ENCODE measurements at regions not wholly inside any gene's neighbourhood (a gene's known extent, or its start where the extent isn't known, plus 50 kb on each side); places are given as distances from the start of the nearest gene placed in this dataset.

DNA sequence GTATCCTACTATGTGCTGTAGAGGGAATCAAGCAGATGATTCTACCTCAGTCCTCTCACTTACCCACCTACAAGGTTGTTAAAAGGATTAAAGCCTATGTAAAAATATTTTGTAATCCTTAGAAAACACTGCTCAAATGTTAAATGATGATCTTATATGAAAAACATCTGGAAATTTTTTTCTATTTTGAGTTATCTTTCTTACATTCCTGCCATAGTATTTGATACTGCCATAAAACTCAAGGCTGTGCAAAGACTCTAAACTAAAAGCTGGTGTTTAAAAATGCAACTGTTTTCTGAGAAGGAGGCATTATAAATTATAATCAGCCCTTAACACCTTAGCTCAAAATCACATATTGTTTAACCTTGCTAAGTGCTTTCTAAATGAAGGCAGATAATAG is 474.2 kb downstream of the PRELID2 start:
- intact Hi-C loops (cut with micrococcal nuclease), result no loop called here
- H3K9me3 Mint-ChIP-seq, result no peaks in the 10 kb centered on the region
- H3K27me3 Mint-ChIP-seq (ENCODE audit: low read depth), result no peaks in the 10 kb centered on the region
- CTCF ChIA-PET, result no interaction called here
- no peak for DNase-seq
- H3K4me1 Mint-ChIP-seq (ENCODE audit: low read depth), result no peaks in the 10 kb centered on the region
- no peaks in the 10 kb centered on the region for H3K36me3 Mint-ChIP-seq (ENCODE audit: low read depth)
- no peak overlapping the region for H3K4me3 Mint-ChIP-seq
- H3K27ac Mint-ChIP-seq, result no peak overlapping the region

- no peaks in the 10 kb centered on the region for H3K4me1 Mint-ChIP-seq (ENCODE audit: low read depth)
- intact Hi-C loops (cut with micrococcal nuclease), result no loop called here
- no peaks in the 10 kb centered on the region for H3K36me3 Mint-ChIP-seq (ENCODE audit: low read depth)
- no peak overlapping the region for H3K27ac Mint-ChIP-seq
- H3K4me3 Mint-ChIP-seq, result no peak overlapping the region
- no peaks in the 10 kb centered on the region for H3K27me3 Mint-ChIP-seq (ENCODE audit: low read depth)
- peaks cover 6% of the 10 kb centered on the region for H3K9me3 Mint-ChIP-seq
- no peak for DNase-seq
- CTCF ChIA-PET, result no interaction called here
Measured at GRCh38 chr5:145350513-145350912, 484.6 kb downstream of the PRELID2 start.

GRCh38 chr5:145347026-145347616 is 488.0 kb downstream of the PRELID2 start:
- DNase-seq, result no peak
- Mint-ChIP-seq H3K4me1 (ENCODE audit: low read depth) (no peaks in the 10 kb centered on the region), H3K27ac (no peak overlapping the region), H3K27me3 (ENCODE audit: low read depth) (no peaks in the 10 kb centered on the region), H3K36me3 (ENCODE audit: low read depth) (no peaks in the 10 kb centered on the region), H3K9me3 (peaks cover 1% of the 10 kb centered on the region), H3K4me3 (no peak overlapping the region)
- CTCF ChIA-PET, result interaction anchor here (0.7 kb wide), 1 partner anchor 44 kb away, joined by 3 read pairs; no protein-coding TSS in a partner anchor
- intact Hi-C loops (cut with micrococcal nuclease), result no loop called here

DNA sequence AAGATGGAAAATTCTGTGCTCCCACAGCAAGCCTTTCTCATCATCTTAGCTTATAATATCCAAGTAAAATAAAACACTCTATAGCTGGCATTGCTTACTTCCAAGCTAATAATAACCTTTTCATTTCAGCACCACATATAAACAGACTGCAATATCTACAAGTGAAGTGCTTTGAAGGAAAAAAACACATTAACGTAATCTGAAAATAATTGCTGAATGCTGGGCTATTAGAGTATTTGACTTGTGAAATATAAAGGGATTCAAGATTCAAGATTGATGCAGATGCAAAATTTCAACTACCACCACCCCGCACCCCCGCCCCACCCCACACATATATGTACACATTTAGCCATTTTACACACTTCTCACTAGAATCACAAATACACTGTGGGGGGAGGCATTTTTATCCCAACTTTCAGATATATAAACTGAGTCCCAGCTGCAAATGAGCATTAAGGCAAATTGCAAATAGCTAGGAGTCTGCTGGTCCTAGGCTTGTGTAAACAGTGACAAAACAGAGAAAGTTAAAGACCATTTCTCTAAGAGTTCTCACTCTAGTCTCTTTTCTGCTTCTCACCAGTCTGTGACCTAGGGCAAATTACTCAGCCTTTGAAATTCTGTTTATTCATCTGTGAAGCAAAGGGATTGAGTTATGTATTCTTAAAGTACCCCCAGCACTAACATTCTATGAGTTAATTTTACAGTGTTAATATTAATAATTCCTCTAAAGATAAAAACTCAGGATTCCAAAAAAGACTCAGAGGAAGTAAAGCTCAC is 489.4 kb downstream of the PRELID2 start:
- Mint-ChIP-seq H3K36me3 (ENCODE audit: low read depth) (no peaks in the 10 kb centered on the region), H3K27ac (no peak overlapping the region), H3K4me3 (no peak overlapping the region), H3K27me3 (ENCODE audit: low read depth) (no peaks in the 10 kb centered on the region), H3K9me3 (peaks cover 1% of the 10 kb centered on the region), H3K4me1 (ENCODE audit: low read depth) (no peaks in the 10 kb centered on the region)
- intact Hi-C loops (cut with micrococcal nuclease), result no loop called here
- CTCF ChIA-PET, result no interaction called here
- no peak for DNase-seq

- no peak for DNase-seq
- no peak overlapping the region for H3K27ac Mint-ChIP-seq
- H3K9me3 Mint-ChIP-seq, result no peaks in the 10 kb centered on the region
- CTCF ChIA-PET, result no interaction called here
- H3K36me3 Mint-ChIP-seq (ENCODE audit: low read depth), result no peaks in the 10 kb centered on the region
- intact Hi-C loops (cut with micrococcal nuclease), result no loop called here
- H3K4me1 Mint-ChIP-seq (ENCODE audit: low read depth), result no peaks in the 10 kb centered on the region
- H3K4me3 Mint-ChIP-seq, result no peak overlapping the region
- no peaks in the 10 kb centered on the region for H3K27me3 Mint-ChIP-seq (ENCODE audit: low read depth)
Measured at GRCh38 chr5:145341842-145342241, 493.3 kb downstream of the PRELID2 start.

DNA sequence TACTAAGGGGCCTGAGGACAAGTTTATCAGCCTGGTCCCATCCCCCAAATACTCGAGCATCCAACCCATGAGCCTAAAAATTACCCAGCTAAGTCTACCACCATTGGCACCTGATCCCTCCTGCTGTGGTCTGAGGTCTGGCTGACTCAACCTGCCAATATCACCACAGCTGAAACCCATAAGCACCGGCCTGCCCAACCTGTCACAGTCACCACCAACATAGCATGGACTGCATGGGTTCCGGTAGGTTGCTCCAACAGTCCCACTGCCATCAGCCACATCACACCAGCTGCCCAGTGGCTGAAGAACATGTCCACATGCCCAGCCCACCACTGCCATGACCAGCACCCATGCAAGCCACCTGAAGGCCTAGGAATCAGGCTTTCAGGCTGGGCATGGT is 495.0 kb downstream of the PRELID2 start:
- Mint-ChIP-seq H3K27ac (no peak overlapping the region), H3K4me1 (ENCODE audit: low read depth) (no peaks in the 10 kb centered on the region), H3K9me3 (peaks cover 4% of the 10 kb centered on the region), H3K27me3 (ENCODE audit: low read depth) (no peaks in the 10 kb centered on the region), H3K36me3 (ENCODE audit: low read depth) (no peaks in the 10 kb centered on the region), H3K4me3 (no peak overlapping the region)
- no peak for DNase-seq
- intact Hi-C loops (cut with micrococcal nuclease), result no loop called here
- CTCF ChIA-PET, result no interaction called here

DNA sequence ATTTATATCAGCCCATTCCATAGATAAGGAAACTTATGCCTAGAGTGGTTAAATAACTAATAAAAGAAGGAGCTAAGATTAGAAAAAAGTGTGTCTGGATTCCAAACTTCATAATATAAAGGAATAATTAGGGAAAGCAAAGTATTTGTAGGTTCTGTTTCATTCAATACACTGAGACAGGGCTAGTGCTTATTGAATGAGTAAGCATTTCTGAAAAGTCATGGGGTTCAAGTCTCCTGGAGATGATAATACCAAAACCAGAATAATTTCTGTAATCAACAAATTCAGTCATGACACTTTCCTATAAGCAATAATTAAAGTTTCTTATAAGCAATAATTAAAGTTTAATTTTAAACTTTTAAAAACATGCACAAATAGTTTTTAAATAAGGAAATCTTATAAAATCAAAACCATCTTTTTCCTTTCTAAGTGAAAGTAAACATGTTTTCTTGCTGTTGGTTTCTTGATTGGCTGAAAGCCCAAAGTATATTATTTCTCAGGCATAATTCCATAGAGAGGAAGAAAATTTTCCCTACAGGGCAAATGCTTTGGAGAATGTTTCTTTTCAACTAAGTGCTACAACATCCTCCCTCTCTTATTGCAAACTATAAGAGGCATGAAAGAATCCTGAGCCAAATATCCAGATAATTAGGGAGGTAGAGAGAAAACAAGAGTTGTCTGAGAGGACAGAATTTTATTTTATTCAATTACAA is 510.2 kb downstream of the PRELID2 start:
- H3K4me3 Mint-ChIP-seq, result no peak overlapping the region
- H3K27ac Mint-ChIP-seq, result no peak overlapping the region
- no peak for DNase-seq
- no peaks in the 10 kb centered on the region for H3K27me3 Mint-ChIP-seq (ENCODE audit: low read depth)
- CTCF ChIA-PET, result no interaction called here
- intact Hi-C loops (cut with micrococcal nuclease), result no loop called here
- no peaks in the 10 kb centered on the region for H3K36me3 Mint-ChIP-seq (ENCODE audit: low read depth)
- H3K4me1 Mint-ChIP-seq (ENCODE audit: low read depth), result no peaks in the 10 kb centered on the region
- peaks cover 17% of the 10 kb centered on the region for H3K9me3 Mint-ChIP-seq

DNA sequence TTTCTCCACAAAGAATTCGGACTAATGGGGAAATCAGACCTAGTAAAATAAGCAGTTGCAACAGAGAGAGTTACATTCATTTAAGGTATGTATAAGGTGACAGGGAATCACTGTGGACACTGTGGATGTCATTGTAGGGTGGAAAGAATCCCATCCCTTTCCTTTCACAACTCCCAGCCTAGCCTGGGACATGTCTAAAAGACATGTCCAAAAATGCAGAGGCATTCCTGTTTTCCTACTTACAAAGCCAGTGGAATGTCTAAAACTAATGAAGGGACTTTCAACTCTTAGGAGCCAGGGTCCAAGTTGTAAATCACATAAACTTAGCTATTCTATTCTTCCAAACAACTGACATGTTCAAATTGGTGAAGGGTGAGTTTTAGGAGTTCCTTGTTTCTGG is 511.0 kb downstream of the PRELID2 start:
- Mint-ChIP-seq H3K27me3 (ENCODE audit: low read depth) (no peaks in the 10 kb centered on the region), H3K4me1 (ENCODE audit: low read depth) (no peaks in the 10 kb centered on the region), H3K4me3 (no peak overlapping the region), H3K9me3 (peaks cover 12% of the 10 kb centered on the region), H3K27ac (no peak overlapping the region), H3K36me3 (ENCODE audit: low read depth) (no peaks in the 10 kb centered on the region)
- intact Hi-C loops (cut with micrococcal nuclease), result no loop called here
- CTCF ChIA-PET, result no interaction called here
- no peak for DNase-seq

- H3K36me3 Mint-ChIP-seq (ENCODE audit: low read depth), result no peaks in the 10 kb centered on the region
- CTCF ChIA-PET, result no interaction called here
- no peaks in the 10 kb centered on the region for H3K4me1 Mint-ChIP-seq (ENCODE audit: low read depth)
- intact Hi-C loops (cut with micrococcal nuclease), result no loop called here
- DNase-seq, result no peak
- peaks cover 4% of the 10 kb centered on the region for H3K9me3 Mint-ChIP-seq
- no peak overlapping the region for H3K27ac Mint-ChIP-seq
- no peaks in the 10 kb centered on the region for H3K27me3 Mint-ChIP-seq (ENCODE audit: low read depth)
- H3K4me3 Mint-ChIP-seq, result no peak overlapping the region
Measured at GRCh38 chr5:145316282-145316681, 518.9 kb downstream of the PRELID2 start.

DNA sequence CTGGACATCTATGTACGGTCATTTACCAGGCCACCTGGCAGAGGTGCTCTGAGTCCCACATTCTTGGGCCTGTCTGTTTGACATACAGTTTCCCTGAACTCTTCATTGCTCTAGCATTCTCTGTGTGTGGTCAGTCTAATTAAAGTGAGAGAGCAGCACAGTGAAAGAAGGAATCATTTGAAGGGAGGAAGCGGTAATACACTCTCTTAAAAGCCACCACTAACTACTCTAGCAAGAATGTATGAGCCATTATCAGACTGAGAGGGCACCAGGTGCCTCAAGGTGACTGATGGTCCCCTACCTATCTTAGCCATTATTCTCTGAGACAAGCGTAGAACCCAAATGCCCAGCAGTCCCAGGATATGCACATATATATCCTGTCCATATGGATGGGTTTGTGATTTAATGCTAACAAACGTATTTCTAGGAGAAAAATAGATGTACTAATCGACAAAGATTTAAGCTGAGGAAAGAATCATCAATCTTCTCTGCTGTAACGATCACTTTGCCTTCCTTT is 527.2 kb downstream of the PRELID2 start:
- Mint-ChIP-seq H3K36me3 (ENCODE audit: low read depth) (no peaks in the 10 kb centered on the region), H3K27me3 (ENCODE audit: low read depth) (no peaks in the 10 kb centered on the region), H3K4me3 (no peak overlapping the region), H3K9me3 (peaks cover 3% of the 10 kb centered on the region), H3K4me1 (ENCODE audit: low read depth) (no peaks in the 10 kb centered on the region), H3K27ac (no peak overlapping the region)
- CTCF ChIA-PET, result no interaction called here
- DNase-seq, result no peak
- intact Hi-C loops (cut with micrococcal nuclease), result no loop called here

DNA sequence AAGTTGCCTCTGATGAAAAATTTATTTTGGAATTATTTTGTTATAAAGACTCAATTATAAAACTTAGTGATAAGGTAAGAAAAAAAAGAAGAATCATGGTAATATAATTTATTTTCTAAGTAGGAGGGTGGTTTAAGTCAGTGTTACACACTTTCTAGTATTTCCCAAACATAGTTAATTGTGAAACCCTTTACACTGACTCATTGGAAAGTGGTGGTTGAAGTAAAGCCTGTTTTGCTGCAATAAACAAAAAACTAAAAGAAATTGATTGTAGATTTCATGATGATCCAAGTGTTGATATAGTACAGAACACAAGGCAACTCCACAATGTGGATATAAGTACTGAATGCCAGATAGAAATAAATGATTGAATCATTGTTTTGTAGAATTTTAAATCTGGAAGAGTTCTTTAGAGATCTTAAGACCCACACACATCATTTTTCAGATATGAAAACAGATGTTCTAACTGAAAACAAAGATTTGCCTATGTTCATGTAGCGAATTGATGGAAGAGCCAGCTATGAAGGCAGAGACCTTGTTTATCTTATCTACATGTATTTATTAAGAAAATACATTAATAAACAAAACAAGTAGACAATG is 539.8 kb downstream of the PRELID2 start:
- no peak for DNase-seq
- intact Hi-C loops (cut with micrococcal nuclease), result no loop called here
- no peaks in the 10 kb centered on the region for H3K4me1 Mint-ChIP-seq (ENCODE audit: low read depth)
- no peak overlapping the region for H3K4me3 Mint-ChIP-seq
- peaks cover 5% of the 10 kb centered on the region for H3K9me3 Mint-ChIP-seq
- no peak overlapping the region for H3K27ac Mint-ChIP-seq
- H3K36me3 Mint-ChIP-seq (ENCODE audit: low read depth), result no peaks in the 10 kb centered on the region
- CTCF ChIA-PET, result no interaction called here
- no peaks in the 10 kb centered on the region for H3K27me3 Mint-ChIP-seq (ENCODE audit: low read depth)

DNA sequence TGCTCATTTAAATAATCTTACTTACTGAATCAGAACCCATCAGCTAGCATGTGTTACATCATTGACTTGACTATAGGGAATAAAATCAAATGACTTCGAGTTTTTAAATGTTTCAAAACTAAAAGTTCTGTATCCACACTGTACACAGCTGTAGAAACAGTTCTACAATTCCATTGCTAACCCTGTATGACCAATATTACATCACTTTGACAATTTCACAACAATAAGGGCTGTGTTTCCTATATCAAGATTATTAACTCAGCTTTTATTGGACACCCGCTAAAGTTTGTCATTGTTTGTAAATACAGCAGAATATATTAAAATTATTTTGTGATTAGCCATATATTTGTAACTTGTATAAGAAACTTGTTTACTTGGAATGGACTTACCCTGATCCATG is 540.8 kb downstream of the PRELID2 start:
- DNase-seq, result no peak
- Mint-ChIP-seq H3K27ac (no peak overlapping the region), H3K4me3 (no peak overlapping the region), H3K4me1 (ENCODE audit: low read depth) (no peaks in the 10 kb centered on the region), H3K27me3 (ENCODE audit: low read depth) (no peaks in the 10 kb centered on the region), H3K36me3 (ENCODE audit: low read depth) (no peaks in the 10 kb centered on the region), H3K9me3 (peaks cover 6% of the 10 kb centered on the region)
- intact Hi-C loops (cut with micrococcal nuclease), result no loop called here
- CTCF ChIA-PET, result no interaction called here
